ENCODE measurements at regions not wholly inside any gene's neighbourhood (a gene's known extent, or its start where the extent isn't known, plus 50 kb on each side); places are given as distances from the start of the nearest gene placed in this dataset.

- TF ChIP-seq CTCF (IDR thresholded peaks at IDR 0.05; ENCODE audit: insufficient read depth, low read length) (no peak), REST (IDR thresholded peaks at IDR 0.05; ENCODE audit: insufficient replicate concordance, low read depth) (no peak), POLR2AphosphoS5 (IDR thresholded peaks at IDR 0.05; ENCODE audit: low read depth) (no peak)
Measured at GRCh38 chr3:110343376-110343775, 728.2 kb upstream of the NECTIN3 start.
